A673 (cell line): ENCODE measurements at regions not wholly inside any gene's neighbourhood (a gene's known extent, or its start where the extent isn't known, plus 50 kb on each side); places are given as distances from the start of the nearest gene placed in this dataset.

Experiments used
- CTCF ChIP-seq: fragments of 300-800, 200-600 bp; sonication (generic); conservative IDR thresholded peaks from 2 replicates; pipeline ENCODE4 v1.5.1; 2017; ENCODE audit warnings: low read depth, mild to moderate bottlenecking, antibody characterized with exemption, low read length, moderate library complexity, mixed read lengths
- EZH2 ChIP-seq: fragments of 200-600 bp; sonication (generic); IDR thresholded peaks from 2 replicates; pipeline ENCODE4 v1.6.1; 2017; ENCODE audit warnings: borderline replicate concordance, low read depth, mild to moderate bottlenecking, mixed read lengths, antibody characterized with exemption, low read length; ENCODE audit not compliant: poor library complexity, severe bottlenecking

- no peak for TF ChIP-seq CTCF
- TF ChIP-seq EZH2 = no peak
Measured at GRCh38 chr12:58395056-58395455, 453.7 kb downstream of the ATP23 start.
